Common myeloid progenitor, CD34-positive (primary cell): ENCODE measurements at regions not wholly inside any gene's neighbourhood (a gene's known extent, or its start where the extent isn't known, plus 50 kb on each side); places are given as distances from the start of the nearest gene placed in this dataset.

ENCODE experiments used
- CTCF ChIA-PET: fragments of 350-600 bp; sonication (Branson Sonifier 250); formaldehyde crosslinking; loops from one replicate; lab custom pipeline; 2021; ENCODE audit warnings: antibody characterized with exemption; lab: Charles Lee
- POLR2A ChIA-PET: fragments of 350-600 bp; sonication (Branson Sonifier 250); formaldehyde crosslinking; loops from one replicate; lab custom pipeline; 2021; ENCODE audit warnings: antibody characterized with exemption; lab: Charles Lee
- DNase-seq, 3 donors: peaks; one replicate each; pipeline versions ENCODE4 v3.0.0 to v3.0.0-alpha.2; 2013
- H3K27ac ChIP-seq, 2 experiments: 1 replicate in 1 of 2; 2 replicates in 1 of 2; pipeline ENCODE4 v1.7.0; 2013; ENCODE audit warnings: inconsistent platforms in 2 of 2, low read length in 2 of 2, mild to moderate bottlenecking in 2 of 2, low read depth in 1 of 2, moderate library complexity in 1 of 2; ENCODE audit not compliant: severe bottlenecking in 2 of 2, insufficient read depth in 1 of 2, poor library complexity in 1 of 2
- H3K27me3 ChIP-seq, 5 experiments: replicated peaks in 2 of 5; 1 replicate in 3 of 5; 2 replicates in 2 of 5; pipeline versions ENCODE4 v1.6.1 to v1.7.0; 2013; ENCODE audit warnings: low read length in 4 of 5, mild to moderate bottlenecking in 2 of 5, moderate library complexity in 2 of 5, inconsistent platforms in 1 of 5; ENCODE audit not compliant: insufficient read depth in 5 of 5, control insufficient read depth in 4 of 5
- H3K36me3 ChIP-seq, 4 experiments: 1 replicate in 2 of 4; 2 replicates in 2 of 4; pipeline versions ENCODE4 v1.6.1 to v1.7.0; 2013; ENCODE audit warnings: low read length in 3 of 4, control low read depth in 1 of 4, mild to moderate bottlenecking in 1 of 4; ENCODE audit not compliant: control insufficient read depth in 4 of 4, insufficient read depth in 4 of 4
- H3K4me1 ChIP-seq, 4 experiments: 1 replicate in 3 of 4; 2 replicates in 1 of 4; pipeline versions ENCODE4 v1.6.1 to v1.7.1; 2013; ENCODE audit warnings: low read length in 3 of 4, mild to moderate bottlenecking in 3 of 4, control low read depth in 1 of 4, inconsistent platforms in 1 of 4, moderate library complexity in 1 of 4; ENCODE audit not compliant: control insufficient read depth in 4 of 4, insufficient read depth in 4 of 4; ENCODE audit errors: control extremely low read depth in 1 of 4
- H3K4me3 ChIP-seq, 7 experiments: 1 replicate in 4 of 7; 2 replicates in 3 of 7; pipeline versions ENCODE4 v1.5.1 to v1.7.0; 2013; ENCODE audit warnings: mild to moderate bottlenecking in 7 of 7, low read length in 6 of 7, moderate library complexity in 6 of 7, inconsistent platforms in 2 of 7, low read depth in 2 of 7, control low read depth in 1 of 7; ENCODE audit not compliant: insufficient read depth in 4 of 7, control insufficient read depth in 1 of 7; ENCODE audit errors: extremely low read depth in 1 of 7
- H3K9me3 ChIP-seq, 5 experiments: 1 replicate in 4 of 5; 2 replicates in 1 of 5; pipeline versions ENCODE4 v1.6.1 to v1.7.1; 2013; ENCODE audit warnings: low read length in 4 of 5, mild to moderate bottlenecking in 2 of 5, inconsistent platforms in 1 of 5, low read depth in 1 of 5, moderate library complexity in 1 of 5; ENCODE audit not compliant: control insufficient read depth in 4 of 5, insufficient read depth in 2 of 5; ENCODE audit errors: control extremely low read depth in 1 of 5
- WGBS: methylation state at CpG from one replicate; pipeline ENCODE4 v1.1.5; 2013; ENCODE audit not compliant: insufficient coverage; 5-methylcytosine and 5-hydroxymethylcytosine counted together

DNA sequence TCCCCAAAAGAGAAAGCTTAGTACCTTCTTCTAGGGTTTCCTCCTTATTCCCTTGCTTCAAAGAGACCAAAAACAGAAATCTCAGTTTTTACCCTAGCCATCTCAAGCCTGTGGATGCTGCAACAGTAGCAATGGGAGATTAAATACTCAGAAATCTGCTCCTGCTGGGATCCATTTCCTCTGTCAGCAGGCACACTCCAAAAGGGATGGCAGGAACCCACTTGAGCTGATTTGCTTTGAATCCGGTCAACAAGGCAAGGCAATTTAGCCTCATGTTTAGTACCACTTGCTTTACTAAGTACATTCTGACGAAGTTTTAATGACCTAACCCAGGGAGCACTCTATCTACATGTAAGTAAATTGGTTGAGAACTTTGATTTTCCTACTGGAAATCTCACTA is 590.0 kb upstream of the ADAMTS9 start:
- H3K36me3 ChIP-seq: no peaks in the 10 kb centered on the region
- H3K4me3 ChIP-seq: no peak overlapping the region
- no peaks in the 10 kb centered on the region for H3K27me3 ChIP-seq
- H3K9me3 ChIP-seq: no peaks in the 10 kb centered on the region
- H3K27ac ChIP-seq: no peak overlapping the region
- WGBS: 80% methylated on average over 1 of the region's 2 CpGs
- POLR2A ChIA-PET: no interaction called here
- CTCF ChIA-PET: no interaction called here
- DNase-seq: no peak
- no peaks in the 10 kb centered on the region for H3K4me1 ChIP-seq

DNA sequence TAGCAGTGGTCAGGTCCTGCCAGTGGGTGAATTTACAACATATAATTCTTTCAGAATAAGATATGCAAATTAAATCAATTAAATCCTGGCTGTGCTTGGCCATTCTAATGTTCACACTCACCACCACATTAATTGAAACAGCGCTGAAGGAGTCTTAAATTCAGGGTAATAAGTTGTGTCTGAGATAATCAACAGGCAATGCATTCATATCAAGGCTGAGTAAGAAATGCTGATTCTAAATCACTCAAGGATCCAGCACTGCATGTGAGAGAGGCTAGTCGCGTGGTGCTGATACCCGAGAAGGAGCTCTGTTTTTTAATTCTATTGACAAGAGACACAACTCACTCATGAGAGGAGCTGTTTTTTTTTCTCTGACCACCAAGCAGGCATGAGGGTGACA is 588.8 kb upstream of the ADAMTS9 start:
- H3K4me3 ChIP-seq: no peak overlapping the region
- H3K36me3 ChIP-seq: no peaks in the 10 kb centered on the region
- H3K27me3 ChIP-seq: no peaks in the 10 kb centered on the region
- ChIA-PET POLR2A (interaction anchor here (0.6 kb wide), 1 partner anchor 1714 kb away, joined by 3 read pairs; no protein-coding TSS in a partner anchor), CTCF (no interaction called here)
- H3K9me3 ChIP-seq: no peaks in the 10 kb centered on the region
- no peak overlapping the region for H3K27ac ChIP-seq
- no peak for DNase-seq
- H3K4me1 ChIP-seq: no peaks in the 10 kb centered on the region
- WGBS: 60% methylated on average over 2 of the region's 4 CpGs

DNA sequence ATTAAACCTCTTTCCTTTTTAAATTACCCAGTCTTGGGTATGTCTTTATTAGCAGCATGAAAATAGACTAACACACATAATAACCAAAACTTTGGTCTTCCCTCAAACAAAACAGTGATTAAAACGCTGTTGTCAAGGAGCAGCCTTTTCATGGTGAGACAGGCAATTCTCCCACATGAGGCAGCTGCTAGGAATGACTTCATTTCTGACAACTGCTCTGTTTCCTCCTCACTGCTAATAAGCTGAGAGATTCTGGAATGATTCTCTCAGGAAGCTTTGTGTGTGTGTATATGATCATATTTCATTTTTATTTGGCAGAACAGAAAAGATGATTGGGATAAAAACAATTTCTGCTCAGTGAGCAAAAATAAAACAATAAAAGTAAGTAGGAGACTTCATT is 580.6 kb upstream of the ADAMTS9 start:
- WGBS: 91% methylated on average over 1 of the region's 1 CpG
- no peak for DNase-seq
- no peak overlapping the region for H3K4me3 ChIP-seq
- H3K4me1 ChIP-seq: no peaks in the 10 kb centered on the region
- H3K27me3 ChIP-seq: no peaks in the 10 kb centered on the region
- POLR2A ChIA-PET: no interaction called here
- no peaks in the 10 kb centered on the region for H3K36me3 ChIP-seq
- CTCF ChIA-PET: no interaction called here
- no peak overlapping the region for H3K27ac ChIP-seq
- H3K9me3 ChIP-seq: no peaks in the 10 kb centered on the region

DNA sequence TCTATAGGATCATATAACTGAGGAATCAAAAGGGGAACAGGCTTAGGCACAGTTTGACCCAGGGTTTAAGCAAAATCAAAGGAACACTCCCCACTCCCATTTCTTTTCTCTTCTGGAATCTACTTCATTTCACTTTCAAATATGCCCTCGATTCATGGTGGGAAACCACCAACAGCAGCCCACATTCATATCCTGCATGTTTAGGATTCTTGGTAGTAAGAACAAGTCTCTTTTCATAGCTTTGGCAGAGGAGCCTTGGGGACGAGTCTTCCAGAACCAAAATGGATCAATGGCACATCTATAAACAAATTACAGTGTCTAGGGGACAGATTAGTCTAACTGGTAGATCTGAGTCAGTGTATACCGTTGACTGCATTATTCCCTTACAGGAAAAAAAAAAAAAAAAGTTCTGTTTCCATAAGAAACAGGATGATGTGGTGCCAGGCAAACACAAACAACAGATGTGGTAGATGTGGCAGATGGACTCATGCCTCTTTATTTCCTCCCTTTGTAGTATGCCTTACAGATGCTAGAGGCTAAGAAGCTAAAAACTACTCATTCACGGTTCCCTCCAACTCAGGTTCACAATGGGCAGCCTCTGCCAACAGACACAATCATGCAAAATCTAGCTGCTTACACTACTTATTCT is 578.3 kb upstream of the ADAMTS9 start:
- no peak overlapping the region for H3K4me3 ChIP-seq
- CTCF ChIA-PET: no interaction called here
- no peak overlapping the region for H3K27ac ChIP-seq
- no peaks in the 10 kb centered on the region for H3K36me3 ChIP-seq
- no peak for DNase-seq
- WGBS: 60% methylated on average over 2 of the region's 4 CpGs
- H3K27me3 ChIP-seq: no peaks in the 10 kb centered on the region
- POLR2A ChIA-PET: no interaction called here
- no peaks in the 10 kb centered on the region for H3K9me3 ChIP-seq
- no peaks in the 10 kb centered on the region for H3K4me1 ChIP-seq

DNA sequence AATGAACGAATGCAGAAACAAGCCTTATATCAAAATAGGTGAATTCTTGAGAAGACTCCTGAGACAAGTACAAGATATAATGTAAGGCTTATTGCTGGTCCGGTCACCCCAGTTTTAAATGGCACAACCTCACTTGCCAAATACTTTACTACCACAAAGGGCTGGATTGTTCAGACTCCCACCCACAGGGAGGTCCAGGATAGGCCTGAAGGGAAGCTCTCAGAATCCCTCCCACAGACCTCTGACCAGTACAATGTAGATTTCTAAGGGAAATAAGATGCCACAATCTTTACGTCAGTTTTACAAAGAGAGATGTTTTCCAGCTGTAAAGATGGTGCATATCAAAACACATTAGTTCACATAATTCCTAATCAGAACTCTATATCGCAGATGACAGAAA is 577.7 kb upstream of the ADAMTS9 start:
- ChIA-PET CTCF (no interaction called here), POLR2A (no interaction called here)
- Histone ChIP-seq H3K4me1 (no peaks in the 10 kb centered on the region), H3K4me3 (no peak overlapping the region), H3K27ac (no peak overlapping the region), H3K36me3 (no peaks in the 10 kb centered on the region), H3K9me3 (no peaks in the 10 kb centered on the region), H3K27me3 (no peaks in the 10 kb centered on the region)
- 93% methylated on average over 2 of the region's 4 CpGs for WGBS
- no peak for DNase-seq

DNA sequence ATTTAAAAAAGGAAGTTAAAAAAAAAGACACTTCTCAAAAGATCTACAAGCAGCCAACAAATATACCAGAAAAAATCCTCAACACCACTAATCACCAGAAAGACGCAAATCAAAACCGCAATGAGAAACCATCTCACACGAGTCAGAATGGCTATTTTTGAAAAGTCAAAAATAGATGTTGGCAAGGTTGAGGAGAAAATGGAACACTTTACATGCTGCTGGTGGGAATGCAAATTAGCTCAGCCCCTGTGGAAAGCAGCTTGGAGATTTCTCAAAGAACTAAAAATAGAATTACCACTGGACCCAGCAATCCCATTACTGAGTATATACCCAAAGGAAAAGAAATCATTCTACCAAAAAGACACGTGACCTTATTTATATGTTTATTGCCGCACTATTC is 574.7 kb upstream of the ADAMTS9 start:
- H3K4me1 ChIP-seq: no peaks in the 10 kb centered on the region
- CTCF ChIA-PET: no interaction called here
- POLR2A ChIA-PET: no interaction called here
- no peaks in the 10 kb centered on the region for H3K27me3 ChIP-seq
- DNase-seq: no peak
- peaks cover 0 to 1% (median 0%) of the 10 kb centered on the region in 5 experiments for H3K9me3 ChIP-seq
- H3K27ac ChIP-seq: no peak overlapping the region
- no peak overlapping the region for H3K4me3 ChIP-seq
- WGBS: no CpG with 5 or more reads among the region's 5 CpGs
- no peaks in the 10 kb centered on the region for H3K36me3 ChIP-seq

DNA sequence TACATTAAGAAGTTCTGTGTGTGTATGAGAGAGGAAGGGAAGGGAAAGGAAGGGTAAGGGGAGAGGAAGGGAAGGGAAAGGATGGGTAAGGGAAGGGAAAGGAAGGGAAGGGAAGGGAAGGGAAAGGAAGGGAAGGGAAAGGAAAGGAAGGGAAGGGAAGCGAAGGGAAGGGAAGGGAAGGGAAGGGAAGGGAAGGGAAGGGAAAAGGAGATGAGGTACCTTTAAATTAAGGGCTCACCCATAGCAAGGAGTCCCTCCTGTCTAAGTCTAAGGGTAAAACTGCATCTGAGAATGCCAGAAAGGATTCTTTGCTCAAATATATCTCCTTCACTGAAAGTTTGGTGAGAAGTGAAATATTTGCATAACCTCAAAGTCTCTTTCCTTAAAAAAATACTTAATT is 572.1 kb upstream of the ADAMTS9 start:
- POLR2A ChIA-PET: no interaction called here
- CTCF ChIA-PET: no interaction called here
- WGBS: no CpG with 5 or more reads among the region's 1 CpG
- Histone ChIP-seq H3K4me1 (no peaks in the 10 kb centered on the region), H3K4me3 (no peak overlapping the region), H3K9me3 (peaks cover 0 to 1% (median 0%) of the 10 kb centered on the region in 5 experiments), H3K27me3 (no peaks in the 10 kb centered on the region), H3K36me3 (no peaks in the 10 kb centered on the region), H3K27ac (no peak overlapping the region)
- DNase-seq: no peak
